ENCODE measurements at regions not wholly inside any gene's neighbourhood (a gene's known extent, or its start where the extent isn't known, plus 50 kb on each side); places are given as distances from the start of the nearest gene placed in this dataset.

- TF ChIP-seq CTCF (conservative IDR thresholded peaks at IDR 0.05) (no peak), EZH2 (IDR thresholded peaks at IDR 0.05; ENCODE audit: low read depth) (no peak)
These were observed 261.2 kb downstream of the EIPR1 start for GRCh38 chr2:3116371-3116770.

All from PC-9 (cell line).